ENCODE measurements at regions not wholly inside any gene's neighbourhood (a gene's known extent, or its start where the extent isn't known, plus 50 kb on each side); places are given as distances from the start of the nearest gene placed in this dataset.

DNA sequence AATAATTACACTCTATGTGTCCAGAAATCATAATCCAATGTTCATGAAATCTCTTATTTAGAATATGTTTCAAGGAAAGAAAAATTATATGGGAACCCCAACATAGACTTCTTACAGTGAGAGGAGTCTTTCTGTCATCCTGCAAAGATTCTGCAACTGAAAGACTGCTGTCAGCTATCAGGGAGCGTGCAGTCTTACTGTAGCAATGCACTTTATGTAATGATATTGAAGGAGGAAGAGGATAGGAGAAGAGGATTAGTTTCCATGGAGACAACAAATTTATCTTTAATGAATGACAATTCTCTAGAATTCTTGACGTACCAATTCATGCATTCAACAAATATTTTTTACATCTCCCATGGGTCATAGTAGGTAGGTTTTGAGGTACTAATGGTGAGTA, 61.3 kb upstream of the MYT1L start:
- TF ChIP-seq, protein P1, sequence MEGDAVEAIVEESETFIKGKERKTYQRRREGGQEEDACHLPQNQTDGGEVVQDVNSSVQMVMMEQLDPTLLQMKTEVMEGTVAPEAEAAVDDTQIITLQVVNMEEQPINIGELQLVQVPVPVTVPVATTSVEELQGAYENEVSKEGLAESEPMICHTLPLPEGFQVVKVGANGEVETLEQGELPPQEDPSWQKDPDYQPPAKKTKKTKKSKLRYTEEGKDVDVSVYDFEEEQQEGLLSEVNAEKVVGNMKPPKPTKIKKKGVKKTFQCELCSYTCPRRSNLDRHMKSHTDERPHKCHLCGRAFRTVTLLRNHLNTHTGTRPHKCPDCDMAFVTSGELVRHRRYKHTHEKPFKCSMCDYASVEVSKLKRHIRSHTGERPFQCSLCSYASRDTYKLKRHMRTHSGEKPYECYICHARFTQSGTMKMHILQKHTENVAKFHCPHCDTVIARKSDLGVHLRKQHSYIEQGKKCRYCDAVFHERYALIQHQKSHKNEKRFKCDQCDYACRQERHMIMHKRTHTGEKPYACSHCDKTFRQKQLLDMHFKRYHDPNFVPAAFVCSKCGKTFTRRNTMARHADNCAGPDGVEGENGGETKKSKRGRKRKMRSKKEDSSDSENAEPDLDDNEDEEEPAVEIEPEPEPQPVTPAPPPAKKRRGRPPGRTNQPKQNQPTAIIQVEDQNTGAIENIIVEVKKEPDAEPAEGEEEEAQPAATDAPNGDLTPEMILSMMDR (IDR thresholded peaks at IDR 0.05; ENCODE audit: insufficient read depth, low read length, poor library complexity, severe bottlenecking) = no peak
- no peak for DNase-seq (ENCODE audit: low read depth)
- no peaks in the 10 kb centered on the region for H3K36me3 ChIP-seq (ENCODE audit: control insufficient read depth, insufficient read depth, low read length)
- H3K4me3 ChIP-seq (ENCODE audit: low read depth, low read length) = no peak overlapping the region
- H3K27me3 ChIP-seq (ENCODE audit: control insufficient read depth, insufficient read depth, low read length) = no peaks in the 10 kb centered on the region

DNA sequence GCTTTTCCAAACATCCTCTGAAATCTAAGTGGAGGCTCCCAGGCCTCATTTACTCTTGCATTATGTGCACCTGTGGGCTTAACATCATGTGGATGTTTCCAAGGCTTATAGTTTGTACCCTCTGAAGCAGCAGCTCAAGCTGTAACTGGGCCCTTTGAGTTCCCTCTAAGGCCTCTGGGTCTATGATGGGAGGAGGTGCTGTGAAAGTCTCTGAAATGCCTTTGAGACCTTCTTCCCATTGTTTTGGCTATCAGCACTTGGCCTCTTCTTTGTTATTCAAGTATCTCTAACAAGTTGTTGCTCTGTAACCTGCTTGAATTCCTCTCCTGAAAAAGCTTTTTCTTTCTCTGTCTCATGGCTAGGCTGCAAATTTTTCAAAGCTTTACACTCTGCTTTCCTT, 58.1 kb upstream of the MYT1L start:
- no peak for DNase-seq (ENCODE audit: low read depth)
- TF ChIP-seq, protein P1 (IDR thresholded peaks at IDR 0.05; ENCODE audit: insufficient read depth, low read length, poor library complexity, severe bottlenecking) = no peak
- Histone ChIP-seq H3K36me3 (ENCODE audit: control insufficient read depth, insufficient read depth, low read length) (no peaks in the 10 kb centered on the region), H3K27me3 (ENCODE audit: control insufficient read depth, insufficient read depth, low read length) (no peaks in the 10 kb centered on the region), H3K4me3 (ENCODE audit: low read depth, low read length) (no peak overlapping the region)

Data from kidney epithelial cell (primary cell).